ENCODE measurements at regions not wholly inside any gene's neighbourhood (a gene's known extent, or its start where the extent isn't known, plus 50 kb on each side); places are given as distances from the start of the nearest gene placed in this dataset.

DNA sequence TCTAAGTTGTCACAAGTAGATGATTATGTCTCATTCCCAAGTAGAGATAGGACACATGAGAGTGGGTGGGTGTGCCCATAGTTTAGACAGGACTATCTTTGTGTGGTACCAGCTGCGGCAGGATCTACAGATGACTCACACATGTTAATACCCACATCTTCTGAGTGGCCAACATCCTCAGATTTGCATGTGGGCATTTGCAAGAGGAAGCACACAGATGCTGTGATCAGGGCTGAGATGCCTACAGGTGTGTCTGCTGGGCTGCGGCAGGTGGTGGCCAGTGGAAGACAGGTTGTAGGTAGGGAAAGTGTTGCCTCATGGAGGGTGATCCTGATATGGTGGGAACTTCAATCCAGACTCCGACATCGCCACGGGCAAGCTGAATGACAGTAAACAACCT lies 50.8 kb downstream of the UTRN start:
- TF ChIP-seq, protein P1, sequence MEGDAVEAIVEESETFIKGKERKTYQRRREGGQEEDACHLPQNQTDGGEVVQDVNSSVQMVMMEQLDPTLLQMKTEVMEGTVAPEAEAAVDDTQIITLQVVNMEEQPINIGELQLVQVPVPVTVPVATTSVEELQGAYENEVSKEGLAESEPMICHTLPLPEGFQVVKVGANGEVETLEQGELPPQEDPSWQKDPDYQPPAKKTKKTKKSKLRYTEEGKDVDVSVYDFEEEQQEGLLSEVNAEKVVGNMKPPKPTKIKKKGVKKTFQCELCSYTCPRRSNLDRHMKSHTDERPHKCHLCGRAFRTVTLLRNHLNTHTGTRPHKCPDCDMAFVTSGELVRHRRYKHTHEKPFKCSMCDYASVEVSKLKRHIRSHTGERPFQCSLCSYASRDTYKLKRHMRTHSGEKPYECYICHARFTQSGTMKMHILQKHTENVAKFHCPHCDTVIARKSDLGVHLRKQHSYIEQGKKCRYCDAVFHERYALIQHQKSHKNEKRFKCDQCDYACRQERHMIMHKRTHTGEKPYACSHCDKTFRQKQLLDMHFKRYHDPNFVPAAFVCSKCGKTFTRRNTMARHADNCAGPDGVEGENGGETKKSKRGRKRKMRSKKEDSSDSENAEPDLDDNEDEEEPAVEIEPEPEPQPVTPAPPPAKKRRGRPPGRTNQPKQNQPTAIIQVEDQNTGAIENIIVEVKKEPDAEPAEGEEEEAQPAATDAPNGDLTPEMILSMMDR (IDR thresholded peaks at IDR 0.05) = no peak
- TF ChIP-seq ZFX (IDR thresholded peaks at IDR 0.05; ENCODE audit: borderline replicate concordance) = no peak

Measured in 22Rv1 (cell line).